K562 (cell line): ENCODE measurements at regions not wholly inside any gene's neighbourhood (a gene's known extent, or its start where the extent isn't known, plus 50 kb on each side); places are given as distances from the start of the nearest gene placed in this dataset.

Experiments used
- ARNT ChIP-seq, 2 experiments: fragments of 450-650 bp; IDR thresholded peaks; 2 replicates each; pipeline ENCODE4 v1.6.1; 2016; ENCODE audit warnings: mild to moderate bottlenecking in 1 of 2
- CEBPG ChIP-seq, 3 experiments: fragments of 200-800 bp in 1 of 3; sonication (Bioruptor generic) in 1 of 3; sonication (generic) in 1 of 3; formaldehyde crosslinking in 1 of 3; IDR thresholded peaks in 2 of 3; conservative IDR thresholded peaks in 1 of 3; 2 replicates each; pipeline versions ENCODE4 v1.6.1 to v1.8.0; 2016 to 2022; ENCODE audit warnings: missing compliant biosample characterization in 2 of 3, missing genetic modification characterization in 2 of 3, mild to moderate bottlenecking in 1 of 3, missing genetic modification reagents in 1 of 3
- EHMT2 ChIP-seq: fragments of 450-650 bp; IDR thresholded peaks from 2 replicates; pipeline ENCODE4 v1.6.1; 2018; ENCODE audit warnings: antibody characterized with exemption
- FOXA1 ChIP-seq: fragments of 450-650 bp; IDR thresholded peaks from 2 replicates; pipeline ENCODE4 v1.6.1; 2016; ENCODE audit warnings: mild to moderate bottlenecking, borderline replicate concordance
- GABPA ChIP-seq: fragments of 200-800 bp; sonication (Bioruptor generic); conservative IDR thresholded peaks from 2 replicates; pipeline ENCODE4 v1.6.1; 2016; ENCODE audit warnings: low read depth, missing genetic modification characterization, missing compliant biosample characterization
- GMEB1 ChIP-seq: fragments of 250-450 bp; sonication (Bioruptor Pico); IDR thresholded peaks from 2 replicates; pipeline ENCODE4 v1.4.0; 2020; ENCODE audit warnings: mild to moderate bottlenecking
- NFE2 ChIP-seq: IDR thresholded peaks from 2 replicates; pipeline ENCODE4 v1.6.1; 2014; ENCODE audit warnings: antibody characterized with exemption, low read depth
- U2AF1 ChIP-seq: fragments of 200-400 bp; formaldehyde crosslinking; optimal IDR thresholded peaks from 2 replicates; pipeline ENCODE3; 2017; ENCODE audit warnings: mild to moderate bottlenecking, low read depth, low read length, moderate library complexity
- ZNF174 ChIP-seq: fragments of 250-450 bp; sonication (Bioruptor Pico); IDR thresholded peaks from 2 replicates; pipeline ENCODE4 v1.4.0; 2020; ENCODE audit warnings: mild to moderate bottlenecking
- ZSCAN29 ChIP-seq: fragments of 450-650 bp; IDR thresholded peaks from 2 replicates; pipeline ENCODE4 v1.6.1; 2017
- TF ChIP-seq, protein P1 (sequence below), 2 experiments: fragments of 450-650 bp; formaldehyde crosslinking in 1 of 2; IDR thresholded peaks; 2 replicates each; pipeline versions ENCODE4 v1.4.0 to v1.6.1; 2014 to 2020; ENCODE audit warnings: mild to moderate bottlenecking in 2 of 2, borderline replicate concordance in 1 of 2, low read depth in 1 of 2
- TF ChIP-seq, protein P2 (sequence below): IDR thresholded peaks from 2 replicates; pipeline ENCODE4 v1.6.1; 2011; ENCODE audit warnings: borderline replicate concordance, low read depth, mild to moderate bottlenecking, moderate library complexity, low read length; ENCODE audit not compliant: insufficient read depth, poor library complexity, severe bottlenecking
- TF ChIP-seq, protein P3 (sequence below): fragments of 250-450 bp; sonication (Bioruptor Pico); IDR thresholded peaks from 2 replicates; pipeline ENCODE4 v1.8.0; 2022; ENCODE audit warnings: inconsistent platforms, mild to moderate bottlenecking, moderate library complexity, borderline replicate concordance

DNA sequence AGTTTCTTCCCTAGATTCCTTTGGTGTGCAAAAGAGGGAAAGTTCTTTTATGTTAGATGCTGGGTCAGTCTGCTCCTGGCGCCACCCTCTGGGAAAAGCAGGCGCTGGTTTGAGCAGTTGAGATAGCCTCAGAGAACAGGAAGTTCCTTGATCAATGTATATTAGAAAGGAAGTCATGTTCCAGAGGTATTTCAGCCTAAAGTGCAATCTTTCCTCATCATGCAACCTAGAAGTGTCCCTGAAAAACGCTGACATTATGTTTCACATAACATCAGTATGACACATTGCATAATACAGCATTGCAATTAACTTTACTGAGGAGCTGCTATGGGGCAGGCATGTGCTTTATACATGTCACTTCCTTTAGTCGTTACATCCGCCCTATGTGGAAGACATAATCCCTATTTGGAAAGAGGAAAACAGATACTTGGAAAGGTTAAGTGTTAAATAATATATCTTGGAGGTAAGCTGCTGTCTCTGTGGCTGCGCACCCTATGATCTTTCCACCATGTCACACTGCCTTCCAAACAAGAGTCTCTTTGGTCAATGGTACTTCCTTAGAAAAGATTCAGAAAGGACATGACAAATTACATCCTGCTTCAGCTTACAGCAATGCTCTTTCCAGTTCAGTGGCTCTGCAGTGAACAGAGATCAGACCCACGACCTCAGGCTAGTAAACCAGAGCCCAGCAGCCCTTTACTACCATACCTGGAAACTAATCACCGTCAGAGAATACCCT lies 369.7 kb downstream of the RAD51AP2 start (continued):
- TF ChIP-seq, protein P1, sequence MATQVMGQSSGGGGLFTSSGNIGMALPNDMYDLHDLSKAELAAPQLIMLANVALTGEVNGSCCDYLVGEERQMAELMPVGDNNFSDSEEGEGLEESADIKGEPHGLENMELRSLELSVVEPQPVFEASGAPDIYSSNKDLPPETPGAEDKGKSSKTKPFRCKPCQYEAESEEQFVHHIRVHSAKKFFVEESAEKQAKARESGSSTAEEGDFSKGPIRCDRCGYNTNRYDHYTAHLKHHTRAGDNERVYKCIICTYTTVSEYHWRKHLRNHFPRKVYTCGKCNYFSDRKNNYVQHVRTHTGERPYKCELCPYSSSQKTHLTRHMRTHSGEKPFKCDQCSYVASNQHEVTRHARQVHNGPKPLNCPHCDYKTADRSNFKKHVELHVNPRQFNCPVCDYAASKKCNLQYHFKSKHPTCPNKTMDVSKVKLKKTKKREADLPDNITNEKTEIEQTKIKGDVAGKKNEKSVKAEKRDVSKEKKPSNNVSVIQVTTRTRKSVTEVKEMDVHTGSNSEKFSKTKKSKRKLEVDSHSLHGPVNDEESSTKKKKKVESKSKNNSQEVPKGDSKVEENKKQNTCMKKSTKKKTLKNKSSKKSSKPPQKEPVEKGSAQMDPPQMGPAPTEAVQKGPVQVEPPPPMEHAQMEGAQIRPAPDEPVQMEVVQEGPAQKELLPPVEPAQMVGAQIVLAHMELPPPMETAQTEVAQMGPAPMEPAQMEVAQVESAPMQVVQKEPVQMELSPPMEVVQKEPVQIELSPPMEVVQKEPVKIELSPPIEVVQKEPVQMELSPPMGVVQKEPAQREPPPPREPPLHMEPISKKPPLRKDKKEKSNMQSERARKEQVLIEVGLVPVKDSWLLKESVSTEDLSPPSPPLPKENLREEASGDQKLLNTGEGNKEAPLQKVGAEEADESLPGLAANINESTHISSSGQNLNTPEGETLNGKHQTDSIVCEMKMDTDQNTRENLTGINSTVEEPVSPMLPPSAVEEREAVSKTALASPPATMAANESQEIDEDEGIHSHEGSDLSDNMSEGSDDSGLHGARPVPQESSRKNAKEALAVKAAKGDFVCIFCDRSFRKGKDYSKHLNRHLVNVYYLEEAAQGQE (IDR thresholded peaks at IDR 0.05; ENCODE audit: borderline replicate concordance): peak; percentile 69
- TF ChIP-seq, protein P1 (CRISPR knock-in tag; IDR thresholded peaks at IDR 0.05; ENCODE audit: low read depth): no peak
- TF ChIP-seq ZSCAN29 (no peak), ARNT (IDR thresholded peaks at IDR 0.05) (no peak), U2AF1 (no peak), EHMT2 (peak; percentile 30; the same call in 1 of the 2 replicates), CEBPG (CRISPR knock-in tag; IDR thresholded peaks at IDR 0.05) (peak; percentile 63), CEBPG (tag; conservative IDR thresholded peaks at IDR 0.05 in 1 of 2, IDR thresholded peaks at IDR 0.05 in 1 of 2) (peak; percentile 68 to 91), NFE2 (no peak), GMEB1 (CRISPR knock-in tag) (no peak), GABPA (tag) (peak; percentile 69), FOXA1 (no peak), ZNF174 (no peak)
- TF ChIP-seq, protein P2, sequence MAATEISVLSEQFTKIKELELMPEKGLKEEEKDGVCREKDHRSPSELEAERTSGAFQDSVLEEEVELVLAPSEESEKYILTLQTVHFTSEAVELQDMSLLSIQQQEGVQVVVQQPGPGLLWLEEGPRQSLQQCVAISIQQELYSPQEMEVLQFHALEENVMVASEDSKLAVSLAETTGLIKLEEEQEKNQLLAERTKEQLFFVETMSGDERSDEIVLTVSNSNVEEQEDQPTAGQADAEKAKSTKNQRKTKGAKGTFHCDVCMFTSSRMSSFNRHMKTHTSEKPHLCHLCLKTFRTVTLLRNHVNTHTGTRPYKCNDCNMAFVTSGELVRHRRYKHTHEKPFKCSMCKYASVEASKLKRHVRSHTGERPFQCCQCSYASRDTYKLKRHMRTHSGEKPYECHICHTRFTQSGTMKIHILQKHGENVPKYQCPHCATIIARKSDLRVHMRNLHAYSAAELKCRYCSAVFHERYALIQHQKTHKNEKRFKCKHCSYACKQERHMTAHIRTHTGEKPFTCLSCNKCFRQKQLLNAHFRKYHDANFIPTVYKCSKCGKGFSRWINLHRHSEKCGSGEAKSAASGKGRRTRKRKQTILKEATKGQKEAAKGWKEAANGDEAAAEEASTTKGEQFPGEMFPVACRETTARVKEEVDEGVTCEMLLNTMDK: peak; percentile 93
- TF ChIP-seq, protein P3, sequence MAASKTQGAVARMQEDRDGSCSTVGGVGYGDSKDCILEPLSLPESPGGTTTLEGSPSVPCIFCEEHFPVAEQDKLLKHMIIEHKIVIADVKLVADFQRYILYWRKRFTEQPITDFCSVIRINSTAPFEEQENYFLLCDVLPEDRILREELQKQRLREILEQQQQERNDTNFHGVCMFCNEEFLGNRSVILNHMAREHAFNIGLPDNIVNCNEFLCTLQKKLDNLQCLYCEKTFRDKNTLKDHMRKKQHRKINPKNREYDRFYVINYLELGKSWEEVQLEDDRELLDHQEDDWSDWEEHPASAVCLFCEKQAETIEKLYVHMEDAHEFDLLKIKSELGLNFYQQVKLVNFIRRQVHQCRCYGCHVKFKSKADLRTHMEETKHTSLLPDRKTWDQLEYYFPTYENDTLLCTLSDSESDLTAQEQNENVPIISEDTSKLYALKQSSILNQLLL: no peak
